NCI-H510A treated with DMSO at 0.1 percent for 48 hours (cell line): ENCODE measurements at regions not wholly inside any gene's neighbourhood (a gene's known extent, or its start where the extent isn't known, plus 50 kb on each side); places are given as distances from the start of the nearest gene placed in this dataset.

Experiments used
- DNase-seq: peaks from one replicate; lab custom pipeline; 2025; lab: John Stamatoyannopoulos, UW

DNA sequence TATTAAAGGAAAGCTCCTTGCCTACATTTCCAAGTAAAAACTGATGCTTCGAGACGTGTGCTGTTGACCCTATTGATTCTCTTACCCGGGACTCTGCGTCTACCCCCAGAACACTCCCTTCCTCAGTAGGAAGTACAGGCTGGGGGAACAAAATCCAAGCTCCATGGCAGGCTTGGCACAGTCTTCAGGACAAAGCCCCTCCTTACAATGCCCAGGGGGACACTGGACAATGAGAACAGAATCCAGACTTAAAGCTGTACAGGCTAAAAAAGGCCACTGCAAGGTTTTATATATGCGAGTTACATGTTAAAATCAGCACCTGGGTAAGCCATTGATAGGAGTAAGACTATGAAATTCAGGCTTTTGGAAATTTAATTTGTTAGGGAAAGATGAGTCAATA lies 250.6 kb upstream of the DAPK1 start:
- DNase-seq: no peak

DNA sequence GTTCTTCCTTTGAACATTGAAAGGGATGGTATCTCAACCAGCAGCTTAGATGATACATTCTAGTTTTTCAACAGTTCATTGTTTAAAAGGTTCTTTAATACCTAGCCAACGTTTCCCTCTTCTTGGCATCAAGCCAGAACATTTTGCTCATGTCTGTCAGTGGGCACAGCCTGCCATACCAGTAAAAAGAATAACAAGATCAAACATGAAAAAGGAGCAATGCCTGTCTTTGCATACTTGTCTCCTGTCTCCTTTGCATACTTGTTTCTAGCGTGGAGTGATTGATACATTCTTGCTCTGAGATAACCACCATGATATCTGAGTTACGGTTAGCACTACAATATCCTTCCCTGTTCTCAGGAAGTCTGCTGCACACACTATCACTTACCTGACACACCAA lies 248.6 kb upstream of the DAPK1 start:
- no peak for DNase-seq

DNA sequence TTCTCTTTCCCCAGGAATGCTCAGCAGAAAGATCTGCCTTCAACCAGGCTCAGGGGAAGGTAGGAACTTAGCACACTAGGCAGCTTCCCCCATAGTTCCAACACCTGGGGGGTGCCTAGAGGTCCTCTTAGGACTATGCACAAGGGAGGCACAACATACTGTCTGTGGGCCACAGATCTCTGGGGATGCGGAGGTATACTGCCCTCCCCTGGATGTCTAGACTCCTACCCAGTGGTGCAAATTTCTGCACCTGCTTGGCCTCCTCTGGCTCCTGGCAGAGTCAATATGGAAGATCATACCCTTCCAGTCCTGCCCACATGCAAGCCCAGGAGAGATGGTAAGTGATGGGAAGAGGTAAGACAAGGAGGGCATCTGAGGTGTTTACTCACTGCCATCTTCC lies 247.5 kb upstream of the DAPK1 start:
- no peak for DNase-seq

GRCh38 chr9:87255431-87256155 lies 242.1 kb upstream of the DAPK1 start:
- no peak for DNase-seq

- no peak for DNase-seq
Measured at GRCh38 chr9:87256973-87257372, 240.7 kb upstream of the DAPK1 start.

GRCh38 chr9:87259543-87260518 lies 237.8 kb upstream of the DAPK1 start:
- no peak for DNase-seq

GRCh38 chr9:87263291-87263690 lies 234.4 kb upstream of the DAPK1 start:
- no peak for DNase-seq

- no peak for DNase-seq
Measured at GRCh38 chr9:87266697-87267096, 231.0 kb upstream of the DAPK1 start.

- no peak for DNase-seq
Measured at GRCh38 chr9:87267251-87268070, 230.2 kb upstream of the DAPK1 start.

DNA sequence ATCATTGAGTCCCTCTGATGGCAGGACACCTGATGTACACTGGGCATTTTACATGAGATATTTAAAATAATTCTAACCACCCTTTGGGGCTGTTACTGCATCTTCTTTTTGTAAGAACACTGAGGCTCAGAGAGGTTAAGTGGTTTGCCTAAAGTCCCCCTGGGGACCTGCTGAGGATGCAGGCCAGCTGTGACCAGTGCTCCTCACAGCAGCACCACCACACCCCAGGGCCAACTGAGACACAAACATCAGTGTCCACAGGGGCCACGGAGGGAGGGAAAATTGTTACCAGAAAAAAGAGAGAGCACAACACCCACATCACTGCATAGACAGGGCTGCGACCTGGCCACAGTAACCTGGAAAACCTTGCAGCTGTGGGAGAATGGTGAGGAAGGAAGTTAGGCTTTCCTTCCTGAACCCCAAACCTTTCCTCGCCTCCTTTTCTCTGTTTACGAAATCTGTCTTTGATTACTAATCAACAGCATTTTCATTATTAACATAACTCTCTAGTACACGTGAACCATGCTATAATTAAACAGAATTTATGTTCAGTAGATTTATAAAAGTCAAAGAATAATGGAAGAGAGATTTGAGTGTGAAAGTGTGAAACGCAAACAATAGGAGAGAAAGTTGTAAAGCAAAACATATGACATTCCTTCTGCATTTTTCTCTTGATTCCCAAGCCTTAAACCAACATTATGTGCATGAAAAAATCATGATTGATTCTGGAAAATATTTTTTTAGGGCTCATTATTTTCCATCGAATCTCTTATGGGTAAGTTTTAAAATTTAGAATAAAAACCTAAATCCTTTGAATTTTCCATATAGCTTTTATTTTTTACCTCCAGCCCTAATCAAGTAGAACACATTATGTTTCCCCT lies 228.1 kb upstream of the DAPK1 start:
- no peak for DNase-seq

DNA sequence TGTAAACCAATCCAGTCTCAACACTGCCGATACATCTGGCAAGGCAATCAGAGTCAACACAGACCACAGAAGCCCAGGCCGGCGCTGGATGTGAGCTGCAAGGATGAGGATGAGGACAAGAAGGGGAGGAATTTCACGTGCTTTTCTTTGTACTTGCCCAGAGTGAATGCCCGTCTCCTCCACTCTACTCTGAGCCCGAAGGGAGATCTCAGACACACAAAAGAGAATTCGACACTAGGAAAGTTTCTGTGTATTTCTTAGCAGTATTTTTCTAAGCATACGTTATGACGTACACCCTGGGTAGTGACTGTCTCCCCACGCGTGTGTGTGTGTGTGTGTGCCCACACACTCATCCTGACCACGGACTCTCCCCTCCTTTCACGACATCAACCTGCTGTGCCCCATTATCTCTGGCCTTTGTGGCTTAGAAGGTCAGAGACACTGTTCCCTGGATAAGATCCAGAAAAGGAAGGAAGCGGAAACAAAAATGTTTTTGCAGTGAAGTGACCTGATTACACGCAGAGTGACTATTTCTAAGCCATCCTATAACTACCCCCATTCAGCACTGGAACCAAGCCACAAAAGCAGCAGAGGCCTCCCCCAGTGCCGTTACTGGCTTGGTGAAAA lies 227.3 kb upstream of the DAPK1 start:
- no peak for DNase-seq

DNA sequence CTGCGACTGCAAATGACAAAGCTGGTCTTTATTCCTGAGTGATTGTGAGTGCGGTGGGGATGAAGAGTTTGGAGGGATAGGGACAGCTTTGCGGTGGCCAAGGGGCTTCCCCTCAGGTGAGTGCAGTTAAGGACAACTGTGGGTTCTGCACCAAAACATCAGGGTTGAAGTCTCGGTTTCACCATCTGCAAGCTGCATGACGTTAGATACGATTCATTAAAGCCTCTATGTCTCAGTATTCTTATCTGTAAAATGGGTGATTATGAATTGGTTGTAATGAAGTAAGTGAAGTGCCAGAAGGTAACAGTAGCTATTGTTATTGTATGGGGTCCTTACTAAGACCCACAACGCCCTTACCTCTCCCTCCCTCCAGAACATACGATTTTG lies 226.8 kb upstream of the DAPK1 start:
- DNase-seq: no peak

DNA sequence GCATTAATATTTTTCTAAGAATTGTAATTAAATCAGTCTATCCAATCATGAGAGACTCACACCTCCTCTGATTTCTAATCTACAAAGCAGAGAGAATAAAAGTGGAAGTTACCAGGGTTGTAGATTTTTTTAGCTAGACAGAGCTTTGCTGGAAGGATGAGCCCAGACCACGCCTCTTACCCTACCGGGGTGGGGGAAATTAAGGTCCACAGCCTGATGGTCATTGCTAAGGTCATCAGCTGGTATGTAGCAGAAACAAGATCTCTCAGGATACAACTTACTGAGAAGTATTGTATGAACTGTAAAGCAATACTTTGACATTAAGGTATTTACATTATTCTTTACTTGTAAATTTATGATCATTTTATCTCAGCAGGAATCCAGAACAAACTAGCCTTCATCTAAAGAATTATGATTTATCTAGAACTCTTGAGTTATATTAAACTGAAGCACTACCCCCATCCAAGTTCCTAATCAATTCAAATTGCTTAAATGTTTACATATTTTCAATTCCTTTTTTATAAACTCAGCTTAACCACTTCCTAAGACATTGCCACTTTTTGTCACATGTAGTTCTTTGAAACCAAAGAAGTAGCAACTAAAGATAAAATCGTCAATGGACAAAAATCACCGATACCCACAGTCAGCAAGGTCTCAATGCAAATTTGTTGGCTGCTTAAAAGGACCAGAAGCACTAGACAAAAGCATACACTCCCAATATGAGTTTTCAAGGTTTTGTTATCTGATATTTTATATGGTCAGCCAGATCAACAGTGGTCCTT lies 225.8 kb upstream of the DAPK1 start:
- DNase-seq: no peak

GRCh38 chr9:87275047-87275725 lies 222.5 kb upstream of the DAPK1 start:
- no peak for DNase-seq

GRCh38 chr9:87276327-87276841 lies 221.3 kb upstream of the DAPK1 start:
- DNase-seq: no peak

- DNase-seq: no peak
Measured at GRCh38 chr9:87276851-87277261, 220.8 kb upstream of the DAPK1 start.

GRCh38 chr9:87277346-87277745 lies 220.3 kb upstream of the DAPK1 start:
- no peak for DNase-seq

DNA sequence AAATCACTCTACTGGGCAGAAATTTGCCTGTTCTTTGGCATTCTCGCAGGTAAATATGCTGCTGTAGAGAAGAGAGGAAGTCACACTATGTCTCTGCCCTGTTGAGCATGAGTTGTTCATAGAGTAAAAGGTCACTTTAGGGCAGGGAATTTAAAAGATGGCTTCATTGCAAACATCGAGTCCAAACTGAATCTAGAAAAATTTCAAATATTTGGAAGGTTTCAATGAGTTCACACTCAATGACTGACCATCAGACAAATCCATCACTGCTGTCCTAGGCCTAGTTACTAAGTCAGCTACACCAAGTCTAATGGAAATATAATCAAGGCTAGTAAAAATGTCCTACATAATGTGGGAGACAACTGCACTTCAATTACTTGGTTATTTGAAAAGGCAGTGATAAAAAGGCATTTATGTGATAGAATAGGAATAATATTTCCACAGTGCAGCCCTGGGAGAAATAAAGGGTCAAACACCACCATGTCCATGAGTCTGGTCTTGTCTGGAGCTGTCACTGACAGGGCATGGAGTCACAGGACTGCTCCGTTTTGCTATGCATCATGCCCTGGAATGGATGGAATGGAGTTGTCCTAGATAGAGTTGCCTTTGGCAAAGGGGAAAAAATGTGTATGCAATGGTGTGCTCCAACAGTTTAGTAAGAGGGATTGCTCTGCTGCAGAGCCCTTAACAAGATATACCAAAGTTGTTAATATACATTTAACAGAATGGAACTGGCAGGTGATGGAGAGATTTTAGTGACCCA lies 218.5 kb upstream of the DAPK1 start:
- no peak for DNase-seq

GRCh38 chr9:87280421-87280820 lies 217.2 kb upstream of the DAPK1 start:
- no peak for DNase-seq
